Peyer's patch (tissue), 4 donors: ENCODE measurements at regions not wholly inside any gene's neighbourhood (a gene's known extent, or its start where the extent isn't known, plus 50 kb on each side); places are given as distances from the start of the nearest gene placed in this dataset.

ENCODE experiments used
- CTCF ChIP-seq, 6 experiments: fragments of 450-650 bp in 4 of 6; fragments of 200-600 bp in 2 of 6; sonication (generic) in 1 of 6; IDR thresholded peaks; one replicate each; pipeline ENCODE4 v1.5.1; 2017 to 2019; ENCODE audit warnings: antibody characterized with exemption in 6 of 6, mild to moderate bottlenecking in 3 of 6, moderate library complexity in 1 of 6
- POLR2A ChIP-seq, 2 donors: fragments of 450-650 bp; IDR thresholded peaks; one replicate each; pipeline ENCODE4 v1.5.1; 2017; ENCODE audit warnings: antibody characterized with exemption in 2 of 2, mild to moderate bottlenecking in 2 of 2, moderate library complexity in 2 of 2

- TF ChIP-seq CTCF (IDR thresholded peaks at IDR 0.05), result no peak
- TF ChIP-seq POLR2A (IDR thresholded peaks at IDR 0.05), result no peak
These were observed 281.3 kb upstream of the LMCD1 start for GRCh38 chr3:8220291-8220690.
